Stimulated activated CD8-positive, alpha-beta memory T cell treated with anti-CD3 and anti-CD28 coated beads, Interleukin-7, amount 100 ng/mL, for 4 hours (primary cell): ENCODE measurements at regions not wholly inside any gene's neighbourhood (a gene's known extent, or its start where the extent isn't known, plus 50 kb on each side); places are given as distances from the start of the nearest gene placed in this dataset.
"Not testable (repeated sequence)": the region's sequence is repeated elsewhere in the genome, so short reads cannot be mapped to it uniquely, and the experiment has no call there.

Experiments
- DNase-seq, 2 donors: peaks; one replicate each; pipeline ENCODE4 v3.0.0-alpha.2; 2020; ENCODE audit warnings: low read depth in 2 of 2

DNA sequence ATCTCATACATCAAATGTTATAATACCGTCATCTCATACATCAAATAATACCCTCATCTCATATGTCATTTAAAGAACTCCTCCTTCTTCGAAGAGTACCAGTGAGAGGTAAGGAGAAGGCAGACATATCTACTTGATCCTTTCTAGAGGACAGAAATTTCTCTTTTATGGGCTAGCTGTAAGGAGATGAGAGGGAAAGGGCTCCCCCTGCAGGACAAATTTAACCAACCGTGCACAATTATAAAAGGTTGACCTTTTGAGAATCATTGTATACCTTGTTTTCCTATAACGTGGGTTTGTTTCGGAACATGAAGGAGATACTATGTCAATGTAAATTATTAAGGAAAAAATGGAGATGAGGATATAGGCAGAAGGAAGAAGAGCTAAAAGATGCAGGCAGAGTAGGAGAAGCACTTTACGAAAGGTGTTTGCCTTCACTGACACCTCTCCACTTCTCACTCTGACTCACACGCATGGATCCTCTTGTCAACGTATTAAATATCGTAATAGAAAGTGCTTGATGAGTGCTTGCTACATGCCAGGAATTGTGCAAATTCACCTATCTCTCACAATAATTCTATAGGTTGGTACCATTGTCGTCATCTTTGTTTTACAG, 465.9 kb upstream of the ERCC4 start:
- DNase-seq = no peak

DNA sequence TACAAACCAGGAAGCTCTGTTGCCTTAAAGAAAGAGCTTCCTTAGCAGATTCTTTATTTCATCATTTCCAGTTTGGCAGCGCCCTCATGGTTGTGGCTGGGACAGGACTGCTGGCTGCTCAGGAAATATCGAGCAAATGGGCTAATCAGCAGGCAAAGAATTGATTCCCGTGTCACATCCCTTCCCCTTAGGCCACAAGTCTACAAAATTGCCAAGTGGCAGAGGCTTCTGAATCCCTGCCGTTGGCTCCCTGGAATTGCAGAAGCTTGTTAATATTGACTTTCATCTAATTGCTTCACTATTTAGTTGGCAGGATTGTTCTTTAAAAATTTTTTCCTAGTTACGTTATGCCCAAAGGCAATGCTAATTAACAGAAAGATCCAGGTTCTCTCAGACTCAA, 456.3 kb upstream of the ERCC4 start:
- DNase-seq = no peak

- no peak for DNase-seq
These were observed 448.9 kb upstream of the ERCC4 start for GRCh38 chr16:13471036-13471435.

DNA sequence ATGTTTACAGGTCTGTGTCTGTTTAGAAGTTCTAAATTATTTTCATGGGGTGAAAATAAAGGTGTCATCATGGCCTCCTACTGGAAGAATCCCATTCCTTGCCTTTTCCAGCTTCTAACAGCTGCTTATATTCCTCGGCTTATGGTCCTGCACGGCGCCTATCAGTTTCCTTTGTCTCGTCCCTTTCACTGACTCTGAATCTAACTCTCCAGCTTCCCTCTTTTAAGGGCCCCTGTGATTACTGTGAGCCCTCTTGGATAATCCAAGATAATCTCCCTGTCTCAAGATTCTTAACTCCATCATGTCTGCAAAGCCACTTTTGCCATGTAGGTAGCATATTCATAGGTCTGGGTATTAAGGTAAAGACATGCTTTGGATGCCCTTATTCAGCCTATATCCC, 441.0 kb upstream of the ERCC4 start:
- no peak for DNase-seq

DNA sequence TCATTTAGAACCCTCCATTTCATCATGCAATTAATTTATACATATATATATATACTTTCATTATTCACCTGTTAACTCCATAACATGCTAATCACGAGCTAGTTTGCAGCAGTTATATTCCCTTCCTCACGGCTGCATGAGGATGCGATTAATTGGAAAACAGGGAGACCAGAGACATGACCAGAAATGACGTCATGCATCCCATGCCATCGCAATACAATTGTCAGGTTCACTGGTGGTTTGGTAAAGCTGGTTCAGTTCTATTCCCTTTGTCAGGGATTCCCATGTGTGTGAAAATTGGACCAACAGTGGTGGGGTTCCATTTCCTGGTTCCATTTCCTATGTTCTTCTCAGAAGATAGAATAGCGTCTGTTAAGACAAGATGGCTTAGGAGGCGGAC, 440.4 kb upstream of the ERCC4 start:
- no peak for DNase-seq

- DNase-seq = no peak
These were observed 439.2 kb upstream of the ERCC4 start for GRCh38 chr16:13480801-13481200.

DNA sequence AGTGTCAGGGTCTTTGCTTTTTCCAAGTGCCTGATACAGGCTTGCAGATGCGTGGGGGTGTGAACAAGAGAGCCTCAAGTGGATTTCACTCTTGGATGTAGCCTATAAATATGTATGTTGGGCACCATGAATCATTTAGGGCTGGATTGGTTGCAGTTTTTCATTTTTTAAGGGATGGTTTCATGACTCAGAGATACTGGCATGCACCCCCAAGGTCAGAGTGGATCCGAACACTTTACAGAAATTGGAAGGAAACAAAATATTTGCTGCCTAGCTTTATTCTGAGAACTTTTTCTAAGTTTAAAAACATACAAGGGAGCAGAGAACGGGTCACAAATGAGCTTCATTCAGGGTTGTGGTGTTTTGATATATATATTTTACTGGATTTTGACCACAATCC, 436.8 kb upstream of the ERCC4 start:
- no peak for DNase-seq

DNA sequence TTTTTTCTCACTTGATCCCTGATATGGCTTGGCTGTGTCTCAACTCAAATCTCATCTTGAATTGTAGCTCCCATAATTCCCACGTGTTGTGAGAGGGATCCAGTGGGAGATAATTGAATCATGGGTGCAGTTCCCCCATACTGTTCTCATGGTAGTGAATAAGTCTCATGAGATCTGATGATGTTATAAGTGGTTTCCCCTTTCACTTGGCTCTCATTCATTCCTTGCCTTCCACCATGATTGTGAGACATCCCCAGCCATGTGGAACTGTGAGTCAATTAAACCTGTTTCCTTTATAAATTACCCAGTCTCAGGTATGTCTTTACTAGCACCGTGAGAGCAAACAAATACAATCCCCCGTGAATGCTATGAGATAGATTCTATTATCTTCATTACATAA, 430.5 kb upstream of the ERCC4 start:
- not testable (repeated sequence) for DNase-seq

- no peak for DNase-seq
These were observed 427.9 kb upstream of the ERCC4 start for GRCh38 chr16:13492046-13492445.

DNA sequence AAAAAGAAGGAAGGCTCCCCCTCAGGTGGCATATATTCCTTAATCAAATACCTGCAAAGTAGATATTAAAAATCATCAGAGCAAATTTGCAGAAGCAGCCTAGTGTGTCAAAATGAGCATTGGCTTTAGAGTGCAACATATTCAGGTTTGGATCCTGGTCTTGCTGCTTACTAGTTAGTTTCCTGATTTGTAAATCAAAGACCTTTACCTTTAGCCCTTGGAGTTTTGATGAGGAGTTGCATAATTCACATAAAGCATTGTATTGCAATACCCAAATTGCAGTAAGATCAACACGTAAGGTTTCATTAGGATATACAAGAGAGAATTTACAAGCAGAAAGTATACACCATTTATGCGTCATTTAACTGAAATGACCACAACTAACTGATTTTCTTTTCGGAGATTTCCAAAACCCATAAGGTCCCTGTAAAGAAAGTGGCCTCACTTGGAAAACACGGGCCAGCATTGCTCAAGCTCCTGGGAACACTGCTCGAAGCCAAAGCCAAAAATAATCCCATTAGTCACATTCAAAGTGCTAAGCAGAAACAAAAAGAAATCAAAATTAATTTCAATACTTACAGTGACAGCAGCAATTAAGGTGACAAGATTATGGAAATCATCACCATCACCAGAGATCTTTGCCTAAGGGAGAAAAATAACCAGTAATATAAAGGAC, 415.9 kb upstream of the ERCC4 start:
- DNase-seq = no peak

DNA sequence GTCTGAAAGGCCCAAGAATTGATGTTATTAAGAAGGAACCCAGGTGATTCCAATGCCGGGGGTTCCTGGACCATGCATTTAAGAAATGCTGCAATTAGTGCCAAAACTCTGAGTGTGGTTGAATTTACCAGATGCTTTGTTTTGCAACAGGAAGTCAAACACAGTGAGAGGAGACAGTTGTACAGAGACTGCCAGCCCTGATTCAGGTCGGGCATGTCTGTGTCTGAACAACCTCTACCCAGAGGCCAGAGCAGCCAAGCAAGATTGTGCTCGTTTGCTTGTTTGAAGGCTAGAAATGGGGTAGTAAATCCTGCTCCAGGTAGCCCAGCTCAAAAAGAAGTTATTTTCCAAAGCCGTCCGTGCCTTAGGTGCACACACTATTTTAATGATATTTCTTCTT, 412.4 kb upstream of the ERCC4 start:
- DNase-seq = no peak

DNA sequence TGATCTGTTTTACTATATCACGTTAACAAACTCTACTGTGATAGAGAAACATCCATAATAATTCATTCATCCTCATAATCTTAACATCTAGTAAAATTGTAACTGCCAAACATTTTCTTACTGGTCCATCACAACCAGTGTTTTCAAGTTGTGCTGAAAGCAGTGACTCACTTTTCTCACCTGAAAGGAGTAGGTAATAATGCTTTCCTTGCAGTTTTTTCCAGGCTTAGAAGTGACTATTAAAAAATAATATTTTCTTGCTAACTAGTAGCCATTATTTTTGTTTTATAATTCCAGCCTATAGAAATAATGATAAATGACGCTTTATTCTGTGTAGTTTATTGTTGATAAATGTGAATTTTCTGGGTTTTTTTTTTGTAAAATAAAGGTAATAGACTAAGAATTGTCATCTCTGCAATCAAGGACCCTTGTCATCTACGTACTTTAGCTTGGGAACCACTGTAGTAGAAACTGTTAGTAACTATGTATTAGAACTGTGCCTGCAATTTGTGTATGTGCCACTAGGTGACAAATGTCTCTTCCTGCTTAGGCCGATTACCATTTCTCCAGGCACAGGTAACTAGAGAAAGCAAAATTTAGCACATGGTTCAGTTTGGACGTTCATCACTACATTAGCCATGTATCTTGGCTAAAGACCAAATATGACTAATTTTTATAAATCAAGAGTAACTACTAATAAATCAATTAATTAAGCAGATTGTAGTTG, 409.4 kb upstream of the ERCC4 start:
- DNase-seq = no peak

GRCh38 chr16:13517841-13518240, 402.1 kb upstream of the ERCC4 start:
- DNase-seq = no peak

- DNase-seq = no peak
These were observed 400.1 kb upstream of the ERCC4 start for GRCh38 chr16:13519871-13520270.

DNA sequence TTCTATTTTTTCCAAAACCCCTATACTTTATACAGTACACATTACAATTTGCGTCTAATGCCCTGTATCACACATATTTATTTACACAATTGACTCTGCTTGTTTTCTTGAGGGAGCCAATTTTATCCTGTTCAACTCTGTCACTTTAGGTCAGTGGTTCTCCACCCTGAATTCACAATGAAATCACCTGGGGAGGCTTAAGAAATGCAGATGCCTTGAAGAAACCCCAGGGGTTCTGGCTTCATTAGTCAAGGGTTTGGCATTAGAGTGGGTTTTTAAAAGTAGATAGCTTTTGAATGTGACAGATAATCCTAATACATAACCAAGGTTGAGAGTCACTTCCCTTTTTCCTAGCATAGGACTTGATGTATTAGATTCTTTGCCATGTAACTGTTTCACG, 398.6 kb upstream of the ERCC4 start:
- DNase-seq = no peak

- no peak for DNase-seq
These were observed 392.6 kb upstream of the ERCC4 start for GRCh38 chr16:13527332-13527731.

DNA sequence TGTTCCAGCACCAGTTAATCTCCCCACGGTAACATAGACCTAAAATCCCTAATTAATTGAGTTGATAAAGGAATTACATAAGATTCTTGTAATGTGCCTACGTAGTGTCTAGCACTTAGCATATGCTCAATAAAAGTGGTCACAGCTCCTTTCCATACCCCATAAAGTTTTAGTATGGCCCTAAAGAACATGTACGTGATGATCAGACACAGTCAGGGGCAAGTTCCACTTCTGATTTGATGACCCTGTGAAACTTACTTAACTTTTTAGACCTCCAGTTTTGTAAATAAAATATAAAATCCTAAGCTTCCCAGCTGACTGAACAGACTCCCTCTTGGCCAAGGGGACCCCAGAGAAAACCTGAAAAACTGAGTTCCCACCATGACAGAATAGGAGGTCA, 391.3 kb upstream of the ERCC4 start:
- DNase-seq = no peak

- no peak for DNase-seq
These were observed 390.6 kb upstream of the ERCC4 start for GRCh38 chr16:13529193-13529982.

DNA sequence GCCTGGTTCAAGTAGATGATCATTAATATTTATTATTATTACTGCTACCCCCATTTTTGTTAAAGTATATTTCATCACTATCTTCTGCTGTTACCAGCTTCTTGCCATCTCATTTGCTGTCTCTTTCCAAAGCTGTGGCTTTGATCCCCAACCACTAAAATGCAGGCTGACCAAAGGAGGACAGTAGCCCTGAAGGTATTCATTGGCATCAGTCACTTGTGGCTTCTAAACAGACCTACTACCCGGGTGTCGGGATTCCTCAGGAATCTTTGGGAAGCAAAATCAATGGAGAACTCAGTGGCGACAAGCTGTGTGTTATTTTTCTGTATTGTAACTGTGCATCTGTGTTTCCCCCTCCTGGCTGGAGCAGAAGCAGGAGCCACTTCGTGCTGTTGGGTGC, 379.2 kb upstream of the ERCC4 start:
- no peak for DNase-seq

- no peak for DNase-seq
These were observed 377.7 kb upstream of the ERCC4 start for GRCh38 chr16:13542284-13542683.

DNA sequence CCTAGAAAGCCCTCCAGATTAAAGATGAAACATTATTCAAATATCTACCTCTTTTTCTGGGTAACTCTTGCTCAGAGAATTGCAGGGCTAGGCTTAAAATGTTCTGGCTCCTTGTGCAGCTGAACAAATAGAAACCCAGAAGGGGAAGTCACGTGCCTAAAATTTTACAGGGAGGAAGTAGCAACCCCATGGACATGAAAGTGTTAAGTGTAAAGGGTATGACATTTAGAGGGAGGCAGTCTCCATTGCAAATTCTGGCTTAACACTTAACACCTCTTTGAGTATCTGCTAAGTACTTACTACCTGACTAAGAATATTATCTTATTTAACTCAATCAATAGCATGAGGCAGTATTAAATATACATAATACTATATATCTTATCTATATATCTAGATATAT, 376.1 kb upstream of the ERCC4 start:
- no peak for DNase-seq

GRCh38 chr16:13545271-13545670, 374.7 kb upstream of the ERCC4 start:
- no peak for DNase-seq

DNA sequence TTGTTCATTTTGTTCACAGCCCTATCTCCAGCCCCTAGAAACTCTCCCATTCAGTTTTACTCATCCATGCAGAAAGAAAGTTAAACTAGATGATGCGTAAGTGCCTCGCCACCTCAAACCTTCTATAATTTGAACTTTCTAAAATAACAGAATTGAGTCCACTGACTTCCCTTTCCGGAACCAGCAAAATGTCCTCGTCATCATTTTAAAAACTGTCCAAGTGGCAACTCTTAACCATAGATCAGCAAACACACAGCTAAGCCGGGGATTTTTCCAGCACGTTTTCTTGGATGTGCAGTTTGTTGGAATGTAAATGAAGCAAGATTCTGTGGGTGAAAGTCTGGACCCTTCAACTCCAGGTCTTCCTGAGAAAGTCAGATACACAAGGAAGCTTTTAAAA, 369.7 kb upstream of the ERCC4 start:
- DNase-seq = no peak
